Epithelial cell of esophagus (primary cell): ENCODE measurements at regions not wholly inside any gene's neighbourhood (a gene's known extent, or its start where the extent isn't known, plus 50 kb on each side); places are given as distances from the start of the nearest gene placed in this dataset.

Experiments used
- DNase-seq: peaks from one replicate; pipeline ENCODE4 v3.0.0; 2010; ENCODE audit warnings: low read depth
- H3K4me3 ChIP-seq: 2 replicates; pipeline ENCODE4 v1.5.1; 2011; ENCODE audit warnings: mild to moderate bottlenecking, low read length, control low read depth
- TF ChIP-seq, protein P1 (sequence below): IDR thresholded peaks from 2 replicates; pipeline ENCODE4 v1.5.1; 2011; ENCODE audit warnings: low read depth, mild to moderate bottlenecking, low read length, control low read depth, inconsistent platforms; ENCODE audit not compliant: insufficient read depth; ENCODE audit errors: missing control alignments

GRCh38 chr5:176178789-176179188, 59.4 kb upstream of the SIMC1 start:
- no peak for DNase-seq
- H3K4me3 ChIP-seq = no peak overlapping the region
- TF ChIP-seq, protein P1, sequence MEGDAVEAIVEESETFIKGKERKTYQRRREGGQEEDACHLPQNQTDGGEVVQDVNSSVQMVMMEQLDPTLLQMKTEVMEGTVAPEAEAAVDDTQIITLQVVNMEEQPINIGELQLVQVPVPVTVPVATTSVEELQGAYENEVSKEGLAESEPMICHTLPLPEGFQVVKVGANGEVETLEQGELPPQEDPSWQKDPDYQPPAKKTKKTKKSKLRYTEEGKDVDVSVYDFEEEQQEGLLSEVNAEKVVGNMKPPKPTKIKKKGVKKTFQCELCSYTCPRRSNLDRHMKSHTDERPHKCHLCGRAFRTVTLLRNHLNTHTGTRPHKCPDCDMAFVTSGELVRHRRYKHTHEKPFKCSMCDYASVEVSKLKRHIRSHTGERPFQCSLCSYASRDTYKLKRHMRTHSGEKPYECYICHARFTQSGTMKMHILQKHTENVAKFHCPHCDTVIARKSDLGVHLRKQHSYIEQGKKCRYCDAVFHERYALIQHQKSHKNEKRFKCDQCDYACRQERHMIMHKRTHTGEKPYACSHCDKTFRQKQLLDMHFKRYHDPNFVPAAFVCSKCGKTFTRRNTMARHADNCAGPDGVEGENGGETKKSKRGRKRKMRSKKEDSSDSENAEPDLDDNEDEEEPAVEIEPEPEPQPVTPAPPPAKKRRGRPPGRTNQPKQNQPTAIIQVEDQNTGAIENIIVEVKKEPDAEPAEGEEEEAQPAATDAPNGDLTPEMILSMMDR = no peak

GRCh38 chr5:176180339-176180738, 57.9 kb upstream of the SIMC1 start:
- no peak overlapping the region for H3K4me3 ChIP-seq
- TF ChIP-seq, protein P1 = no peak
- DNase-seq = no peak

DNA sequence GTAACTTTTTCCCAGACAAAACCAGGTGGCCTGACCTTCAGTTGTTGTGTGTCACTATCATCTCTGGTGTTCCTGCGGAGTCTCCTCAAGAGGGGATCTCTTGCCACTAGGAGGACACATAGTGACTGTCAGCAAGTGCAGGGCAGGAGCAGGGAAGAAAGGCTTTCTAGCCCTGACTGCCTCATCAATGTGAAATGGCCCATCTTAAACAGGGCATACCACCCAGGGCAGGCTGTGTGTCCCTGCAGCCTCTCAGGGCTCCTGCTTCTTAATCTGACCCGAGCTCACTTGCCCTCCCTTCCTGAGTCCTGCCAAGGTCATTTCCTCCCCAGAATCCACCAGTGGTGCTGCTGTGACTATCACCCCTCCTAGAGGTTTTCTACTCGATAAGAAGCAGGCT, 57.4 kb upstream of the SIMC1 start:
- DNase-seq = no peak
- no peak overlapping the region for H3K4me3 ChIP-seq
- TF ChIP-seq, protein P1 = no peak

DNA sequence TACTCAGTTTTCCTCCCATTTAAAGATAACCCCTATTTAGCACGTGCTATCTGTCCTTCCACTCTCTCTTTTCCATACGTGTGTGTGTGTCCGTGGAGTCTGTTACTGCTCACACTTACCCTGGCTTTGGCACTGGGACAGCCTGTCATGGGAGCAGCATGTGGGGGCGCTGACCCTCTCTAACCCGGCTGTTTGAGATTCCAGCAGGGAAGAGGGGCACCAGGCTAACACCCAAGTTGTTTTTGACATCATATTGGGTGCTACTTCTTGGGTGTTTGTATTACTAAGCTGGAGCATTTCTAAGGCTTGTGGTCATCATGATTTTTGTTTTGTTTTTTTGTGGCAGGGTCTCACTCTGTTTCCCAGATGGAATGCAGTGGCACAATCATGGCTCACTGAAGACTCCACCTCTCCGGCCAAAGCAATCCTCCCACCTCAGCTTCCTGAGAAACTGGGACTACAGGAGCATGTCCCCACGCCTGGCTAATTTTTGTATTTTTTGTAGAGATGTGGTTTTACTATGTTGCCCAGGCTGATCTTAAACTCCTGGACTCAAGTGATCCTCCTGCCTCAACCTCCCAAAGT, 56.9 kb upstream of the SIMC1 start:
- DNase-seq = no peak
- TF ChIP-seq, protein P1 = no peak
- H3K4me3 ChIP-seq = no peak overlapping the region

- no peak overlapping the region for H3K4me3 ChIP-seq
- no peak for DNase-seq
- TF ChIP-seq, protein P1 = no peak
Measured at GRCh38 chr5:176183321-176184074, 54.7 kb upstream of the SIMC1 start.

DNA sequence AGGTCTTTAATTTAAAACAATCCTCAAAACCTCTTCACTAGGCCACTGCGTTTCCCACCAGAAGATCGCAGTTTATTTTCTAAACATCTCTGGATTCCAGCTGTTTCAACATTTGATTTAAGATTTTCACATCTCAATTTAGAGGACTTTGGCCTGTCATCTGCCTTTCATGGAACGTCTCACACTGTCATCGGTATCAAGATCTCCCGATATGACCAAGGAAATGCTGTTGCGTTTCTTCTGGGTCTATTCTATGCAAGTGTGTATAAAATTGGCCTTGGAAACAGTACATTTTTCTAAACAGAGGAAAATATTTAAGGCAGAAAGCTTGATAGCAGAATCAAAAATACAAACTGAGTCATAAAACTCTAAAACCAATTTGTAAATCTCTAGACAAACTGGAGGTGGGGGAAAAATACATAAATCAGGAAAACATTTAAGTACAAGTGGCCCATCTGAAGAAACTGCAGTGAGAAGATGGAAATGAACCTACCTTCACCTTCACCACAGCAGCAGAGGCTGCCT, 53.6 kb upstream of the SIMC1 start:
- TF ChIP-seq, protein P1 = no peak
- H3K4me3 ChIP-seq = no peak overlapping the region
- DNase-seq = no peak
